K562 (cell line): ENCODE measurements at regions not wholly inside any gene's neighbourhood (a gene's known extent, or its start where the extent isn't known, plus 50 kb on each side); places are given as distances from the start of the nearest gene placed in this dataset.

Experiments used
- CTCF ChIP-seq, 3 experiments: IDR thresholded peaks in 2 of 3; conservative IDR thresholded peaks in 1 of 3; 2 replicates each; pipeline ENCODE4 v1.5.1; 2011 to 2012; ENCODE audit warnings: low read length in 3 of 3, mild to moderate bottlenecking in 3 of 3, control low read depth in 2 of 3, improper control_type of control experiment in 1 of 3, inconsistent platforms in 1 of 3, low read depth in 1 of 3, mixed read lengths in 1 of 3, moderate library complexity in 1 of 3; ENCODE audit not compliant: insufficient read depth in 2 of 3
- EP300 ChIP-seq: IDR thresholded peaks from 2 replicates; pipeline ENCODE4 v1.6.1; 2012; ENCODE audit warnings: low read length, improper control_type of control experiment
- EZH2 ChIP-seq: IDR thresholded peaks from 2 replicates; pipeline ENCODE4 v1.6.1; 2012; ENCODE audit warnings: low read depth, mild to moderate bottlenecking, inconsistent platforms, low read length, borderline replicate concordance
- FOS ChIP-seq: IDR thresholded peaks from 3 replicates; pipeline ENCODE4 v1.6.1; 2011; ENCODE audit not compliant: insufficient read length; ENCODE audit errors: extremely low read depth
- KDM1A ChIP-seq, 2 experiments: fragments of 450-650 bp; IDR thresholded peaks; 2 replicates each; pipeline ENCODE4 v1.6.1; 2016; ENCODE audit warnings: mild to moderate bottlenecking in 2 of 2
- NFE2 ChIP-seq: IDR thresholded peaks from 2 replicates; pipeline ENCODE4 v1.6.1; 2014; ENCODE audit warnings: antibody characterized with exemption, low read depth
- RBM22 ChIP-seq: fragments of 200-400 bp; formaldehyde crosslinking; IDR thresholded peaks from 2 replicates; pipeline ENCODE4 v1.6.1; 2018; ENCODE audit warnings: low read length, low read depth; ENCODE audit not compliant: poor library complexity, severe bottlenecking
- RCOR1 ChIP-seq, 2 experiments: IDR thresholded peaks; 2 replicates each; pipeline ENCODE4 v1.6.1; 2012; ENCODE audit warnings: low read depth in 2 of 2, low read length in 2 of 2, borderline replicate concordance in 1 of 2, improper control_type of control experiment in 1 of 2
- RFX5 ChIP-seq: IDR thresholded peaks from 2 replicates; pipeline ENCODE4 v1.6.1; 2011; ENCODE audit warnings: low read depth, mild to moderate bottlenecking, improper control_type of control experiment, low read length
- SP2 ChIP-seq: IDR thresholded peaks from 2 replicates; pipeline ENCODE4 v1.6.1; 2011; ENCODE audit warnings: mild to moderate bottlenecking, low read depth, low read length, moderate library complexity; ENCODE audit not compliant: poor library complexity, severe bottlenecking; ENCODE audit errors: extremely low read depth
- ZNF561 ChIP-seq: fragments of 450-650 bp; formaldehyde crosslinking; conservative IDR thresholded peaks from 2 replicates; pipeline ENCODE4 v1.4.0; 2020; ENCODE audit warnings: mild to moderate bottlenecking, moderate library complexity
- ZNF707 ChIP-seq: fragments of 250-450 bp; sonication (Bioruptor Pico); conservative IDR thresholded peaks from 2 replicates; pipeline ENCODE4 v1.8.0; 2022; ENCODE audit warnings: inconsistent platforms, mild to moderate bottlenecking, moderate library complexity
- TF ChIP-seq, protein P1 (sequence below): fragments of 150-350 bp; IDR thresholded peaks from 2 replicates; pipeline ENCODE4 v1.6.1; 2014; ENCODE audit warnings: low read depth, mild to moderate bottlenecking, low read length, borderline replicate concordance
- TF ChIP-seq, protein P2 (sequence below): IDR thresholded peaks from 2 replicates; pipeline ENCODE4 v1.6.1; 2014; ENCODE audit warnings: antibody characterized with exemption

DNA sequence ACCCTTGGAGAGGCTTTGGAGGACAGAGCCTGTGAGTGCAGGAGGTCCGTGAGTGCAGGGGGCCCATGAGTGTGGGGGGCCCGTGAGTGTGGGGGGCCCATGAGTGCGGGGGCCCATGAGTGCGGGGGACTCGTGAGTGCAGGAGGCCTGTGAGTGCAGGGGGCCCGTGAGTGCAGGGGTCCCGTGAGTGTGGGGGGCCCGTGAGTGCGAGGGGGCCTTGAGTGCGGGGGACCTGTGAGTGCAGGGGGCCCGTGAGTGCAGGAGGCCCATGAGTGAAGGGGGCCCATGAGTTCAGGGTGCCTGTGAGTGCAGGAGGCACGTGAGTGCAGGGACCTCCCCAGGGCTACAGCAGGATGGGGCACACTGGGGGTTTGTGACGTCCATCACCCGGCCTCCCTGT is 108.3 kb upstream of the TTC34 start:
- TF ChIP-seq ZNF561 (CRISPR knock-in tag) (no peak), SP2 (no peak), RBM22 (no peak), EP300 (no peak), EZH2 (no peak), ZNF707 (CRISPR knock-in tag) (no peak), NFE2 (no peak), RFX5 (no peak), CTCF (IDR thresholded peaks at IDR 0.05 in 2 of 3, conservative IDR thresholded peaks at IDR 0.05 in 1 of 3; ENCODE audit: insufficient read depth in 2 of 3, low read depth in 1 of 3, low read length in 3 of 3) (no peak), KDM1A (IDR thresholded peaks at IDR 0.05) (no peak), FOS (no peak), RCOR1 (IDR thresholded peaks at IDR 0.05; ENCODE audit: borderline replicate concordance in 1 of 2, low read depth in 2 of 2, low read length in 2 of 2) (no peak)
- TF ChIP-seq, protein P1, sequence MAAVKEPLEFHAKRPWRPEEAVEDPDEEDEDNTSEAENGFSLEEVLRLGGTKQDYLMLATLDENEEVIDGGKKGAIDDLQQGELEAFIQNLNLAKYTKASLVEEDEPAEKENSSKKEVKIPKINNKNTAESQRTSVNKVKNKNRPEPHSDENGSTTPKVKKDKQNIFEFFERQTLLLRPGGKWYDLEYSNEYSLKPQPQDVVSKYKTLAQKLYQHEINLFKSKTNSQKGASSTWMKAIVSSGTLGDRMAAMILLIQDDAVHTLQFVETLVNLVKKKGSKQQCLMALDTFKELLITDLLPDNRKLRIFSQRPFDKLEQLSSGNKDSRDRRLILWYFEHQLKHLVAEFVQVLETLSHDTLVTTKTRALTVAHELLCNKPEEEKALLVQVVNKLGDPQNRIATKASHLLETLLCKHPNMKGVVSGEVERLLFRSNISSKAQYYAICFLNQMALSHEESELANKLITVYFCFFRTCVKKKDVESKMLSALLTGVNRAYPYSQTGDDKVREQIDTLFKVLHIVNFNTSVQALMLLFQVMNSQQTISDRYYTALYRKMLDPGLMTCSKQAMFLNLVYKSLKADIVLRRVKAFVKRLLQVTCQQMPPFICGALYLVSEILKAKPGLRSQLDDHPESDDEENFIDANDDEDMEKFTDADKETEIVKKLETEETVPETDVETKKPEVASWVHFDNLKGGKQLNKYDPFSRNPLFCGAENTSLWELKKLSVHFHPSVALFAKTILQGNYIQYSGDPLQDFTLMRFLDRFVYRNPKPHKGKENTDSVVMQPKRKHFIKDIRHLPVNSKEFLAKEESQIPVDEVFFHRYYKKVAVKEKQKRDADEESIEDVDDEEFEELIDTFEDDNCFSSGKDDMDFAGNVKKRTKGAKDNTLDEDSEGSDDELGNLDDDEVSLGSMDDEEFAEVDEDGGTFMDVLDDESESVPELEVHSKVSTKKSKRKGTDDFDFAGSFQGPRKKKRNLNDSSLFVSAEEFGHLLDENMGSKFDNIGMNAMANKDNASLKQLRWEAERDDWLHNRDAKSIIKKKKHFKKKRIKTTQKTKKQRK = no peak
- TF ChIP-seq, protein P2, sequence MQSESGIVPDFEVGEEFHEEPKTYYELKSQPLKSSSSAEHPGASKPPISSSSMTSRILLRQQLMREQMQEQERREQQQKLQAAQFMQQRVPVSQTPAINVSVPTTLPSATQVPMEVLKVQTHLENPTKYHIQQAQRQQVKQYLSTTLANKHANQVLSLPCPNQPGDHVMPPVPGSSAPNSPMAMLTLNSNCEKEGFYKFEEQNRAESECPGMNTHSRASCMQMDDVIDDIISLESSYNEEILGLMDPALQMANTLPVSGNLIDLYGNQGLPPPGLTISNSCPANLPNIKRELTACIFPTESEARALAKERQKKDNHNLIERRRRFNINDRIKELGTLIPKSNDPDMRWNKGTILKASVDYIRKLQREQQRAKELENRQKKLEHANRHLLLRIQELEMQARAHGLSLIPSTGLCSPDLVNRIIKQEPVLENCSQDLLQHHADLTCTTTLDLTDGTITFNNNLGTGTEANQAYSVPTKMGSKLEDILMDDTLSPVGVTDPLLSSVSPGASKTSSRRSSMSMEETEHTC = no peak
